ENCODE measurements at regions not wholly inside any gene's neighbourhood (a gene's known extent, or its start where the extent isn't known, plus 50 kb on each side); places are given as distances from the start of the nearest gene placed in this dataset.

- H4K20me1 ChIP-seq (ENCODE audit: low read length) = no peaks in the 10 kb centered on the region
- ATAC-seq (no peak), DNase-seq (no peak)
- no peaks in the 10 kb centered on the region for H3K27me3 ChIP-seq (ENCODE audit: low read length)
- H3K9me3 ChIP-seq (ENCODE audit: low read length) = no peaks in the 10 kb centered on the region
- intact Hi-C loops (cut with micrococcal nuclease) = no loop called here
- no peak overlapping the region for H3K27ac ChIP-seq (ENCODE audit: low read length)
- H3K4me3 ChIP-seq (ENCODE audit: low read length) = no peak overlapping the region
- CTCF ChIA-PET = no interaction called here
- H3K36me3 ChIP-seq (ENCODE audit: low read depth, low read length) = no peaks in the 10 kb centered on the region
- no peaks in the 10 kb centered on the region for H3K9me2 ChIP-seq (replicated peaks; ENCODE audit: low read length)
- POLR2A ChIA-PET (ENCODE audit: unreplicated experiment) = no interaction called here
- H2AFZ ChIP-seq (ENCODE audit: low read length) = no peak overlapping the region
- TF ChIP-seq CTCF (conservative IDR thresholded peaks at IDR 0.05; ENCODE audit: low read depth, low read length) (no peak), EZH2 (IDR thresholded peaks at IDR 0.05; ENCODE audit: low read length, unreplicated experiment) (no peak), EZH2phosphoT487 (IDR thresholded peaks at IDR 0.05; ENCODE audit: borderline replicate concordance, low read length) (no peak)
- no peaks in the 10 kb centered on the region for H3K4me1 ChIP-seq (ENCODE audit: insufficient read depth, low read length)
- no TSS peak for BruUV-seq (replicated peaks)
- no peaks in the 10 kb centered on the region for H3F3A ChIP-seq (ENCODE audit: low read length, unreplicated experiment)
- no peaks in the 10 kb centered on the region for H3K79me2 ChIP-seq (ENCODE audit: low read length)
- H3K9ac ChIP-seq (ENCODE audit: low read length) = no peak overlapping the region
- no peak overlapping the region for H3K4me2 ChIP-seq (ENCODE audit: low read length)
These were observed 151.3 kb upstream of the NUDT6 start for GRCh38 chr4:123073650-123074049.

- no peaks in the 10 kb centered on the region for H3K79me2 ChIP-seq (ENCODE audit: low read length)
These were observed 154.9 kb upstream of the NUDT6 start for GRCh38 chr4:123077330-123077729.

GRCh38 chr4:123081971-123082370 lies 159.6 kb upstream of the NUDT6 start:
- ChIA-PET POLR2A (ENCODE audit: unreplicated experiment) (interaction anchor here (0.7 kb wide), 1 partner anchor 322 kb away, joined by 6 read pairs; no protein-coding TSS in a partner anchor), CTCF (no interaction called here)
- Histone ChIP-seq H4K20me1 (ENCODE audit: low read length) (no peaks in the 10 kb centered on the region), H3K27me3 (ENCODE audit: low read length) (no peaks in the 10 kb centered on the region), H3K9ac (ENCODE audit: low read length) (no peak overlapping the region), H3K9me3 (ENCODE audit: low read length) (no peaks in the 10 kb centered on the region), H3K4me3 (ENCODE audit: low read length) (no peak overlapping the region), H3F3A (ENCODE audit: low read length, unreplicated experiment) (no peaks in the 10 kb centered on the region), H2AFZ (ENCODE audit: low read length) (no peak overlapping the region), H3K36me3 (ENCODE audit: low read depth, low read length) (no peaks in the 10 kb centered on the region), H3K4me1 (ENCODE audit: insufficient read depth, low read length) (no peaks in the 10 kb centered on the region), H3K27ac (ENCODE audit: low read length) (no peak overlapping the region), H3K4me2 (ENCODE audit: low read length) (no peak overlapping the region), H3K79me2 (ENCODE audit: low read length) (no peaks in the 10 kb centered on the region), H3K9me2 (replicated peaks; ENCODE audit: low read length) (no peaks in the 10 kb centered on the region)
- DNase-seq (no peak), ATAC-seq (no peak)
- BruUV-seq (replicated peaks) = no TSS peak
- TF ChIP-seq EZH2 (IDR thresholded peaks at IDR 0.05; ENCODE audit: low read length, unreplicated experiment) (no peak), EZH2phosphoT487 (IDR thresholded peaks at IDR 0.05; ENCODE audit: borderline replicate concordance, low read length) (no peak)
- intact Hi-C loops (cut with micrococcal nuclease) = no loop called here

More at GRCh38 chr4:123077330-123077729, 154.9 kb upstream of the NUDT6 start:
- no peaks in the 10 kb centered on the region for H3K36me3 ChIP-seq (ENCODE audit: low read depth, low read length)
- no peaks in the 10 kb centered on the region for H3K9me3 ChIP-seq (ENCODE audit: low read length)
- H3K4me2 ChIP-seq (ENCODE audit: low read length) = no peak overlapping the region
- ChIA-PET CTCF (no interaction called here), POLR2A (ENCODE audit: unreplicated experiment) (no interaction called here)
- H3F3A ChIP-seq (ENCODE audit: low read length, unreplicated experiment) = no peaks in the 10 kb centered on the region
- no peak overlapping the region for H2AFZ ChIP-seq (ENCODE audit: low read length)
- no peak overlapping the region for H3K27ac ChIP-seq (ENCODE audit: low read length)
- ATAC-seq = no peak
- no peaks in the 10 kb centered on the region for H3K27me3 ChIP-seq (ENCODE audit: low read length)
- no peak overlapping the region for H3K4me3 ChIP-seq (ENCODE audit: low read length)
- BruUV-seq (replicated peaks) = no TSS peak
- no peaks in the 10 kb centered on the region for H4K20me1 ChIP-seq (ENCODE audit: low read length)
- intact Hi-C loops (cut with micrococcal nuclease) = no loop called here
- no peak overlapping the region for H3K9ac ChIP-seq (ENCODE audit: low read length)
- no peak for DNase-seq
- H3K9me2 ChIP-seq (replicated peaks; ENCODE audit: low read length) = no peaks in the 10 kb centered on the region
- no peaks in the 10 kb centered on the region for H3K4me1 ChIP-seq (ENCODE audit: insufficient read depth, low read length)
- TF ChIP-seq CTCF (conservative IDR thresholded peaks at IDR 0.05; ENCODE audit: low read depth, low read length) = no peak
- no peak for TF ChIP-seq EZH2phosphoT487 (IDR thresholded peaks at IDR 0.05; ENCODE audit: borderline replicate concordance, low read length)
- TF ChIP-seq EZH2 (IDR thresholded peaks at IDR 0.05; ENCODE audit: low read length, unreplicated experiment) = no peak
